ENCODE measurements at regions not wholly inside any gene's neighbourhood (a gene's known extent, or its start where the extent isn't known, plus 50 kb on each side); places are given as distances from the start of the nearest gene placed in this dataset.

GRCh38 chr13:40376867-40377535, 289.4 kb downstream of the FOXO1 start:
- DNase-seq, result no peak

DNA sequence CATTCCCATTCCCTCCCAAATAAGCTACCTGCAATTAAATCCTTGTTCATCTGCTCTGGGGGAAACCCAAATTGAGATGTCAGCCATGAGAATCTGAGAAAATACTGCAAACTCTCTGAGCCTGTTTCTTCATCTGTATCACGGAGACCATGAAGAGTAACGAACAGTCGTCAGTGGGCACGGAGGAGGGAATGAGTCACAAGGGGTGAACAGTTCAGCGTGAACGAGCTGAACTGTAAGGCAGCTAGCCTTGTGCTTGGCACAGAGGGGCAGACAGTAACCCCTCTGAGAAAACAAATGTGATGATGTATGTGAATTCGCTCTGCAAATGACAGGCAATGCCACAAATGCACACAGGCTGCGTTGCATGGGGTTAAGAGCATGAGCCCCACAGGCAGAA, 288.7 kb downstream of the FOXO1 start:
- DNase-seq, result no peak

DNA sequence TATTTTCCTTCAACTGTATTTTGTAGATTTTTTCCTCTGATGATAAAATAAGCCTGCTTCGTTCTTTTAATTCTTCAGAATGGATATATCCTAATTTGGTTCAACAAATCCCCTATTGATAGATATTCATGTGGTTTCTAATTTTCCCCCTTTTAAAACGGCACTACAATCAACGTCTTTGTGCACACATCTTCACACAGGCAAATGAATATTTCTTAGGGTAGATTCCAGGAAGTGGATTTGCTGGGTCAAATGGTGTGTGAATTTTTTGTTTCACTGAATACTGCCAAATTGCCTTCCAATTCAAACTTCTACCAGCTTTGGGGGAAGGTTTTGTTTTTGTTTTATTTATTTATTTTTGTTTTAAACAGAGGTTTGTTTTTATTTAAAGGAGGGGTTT, 287.2 kb downstream of the FOXO1 start:
- DNase-seq, result no peak

DNA sequence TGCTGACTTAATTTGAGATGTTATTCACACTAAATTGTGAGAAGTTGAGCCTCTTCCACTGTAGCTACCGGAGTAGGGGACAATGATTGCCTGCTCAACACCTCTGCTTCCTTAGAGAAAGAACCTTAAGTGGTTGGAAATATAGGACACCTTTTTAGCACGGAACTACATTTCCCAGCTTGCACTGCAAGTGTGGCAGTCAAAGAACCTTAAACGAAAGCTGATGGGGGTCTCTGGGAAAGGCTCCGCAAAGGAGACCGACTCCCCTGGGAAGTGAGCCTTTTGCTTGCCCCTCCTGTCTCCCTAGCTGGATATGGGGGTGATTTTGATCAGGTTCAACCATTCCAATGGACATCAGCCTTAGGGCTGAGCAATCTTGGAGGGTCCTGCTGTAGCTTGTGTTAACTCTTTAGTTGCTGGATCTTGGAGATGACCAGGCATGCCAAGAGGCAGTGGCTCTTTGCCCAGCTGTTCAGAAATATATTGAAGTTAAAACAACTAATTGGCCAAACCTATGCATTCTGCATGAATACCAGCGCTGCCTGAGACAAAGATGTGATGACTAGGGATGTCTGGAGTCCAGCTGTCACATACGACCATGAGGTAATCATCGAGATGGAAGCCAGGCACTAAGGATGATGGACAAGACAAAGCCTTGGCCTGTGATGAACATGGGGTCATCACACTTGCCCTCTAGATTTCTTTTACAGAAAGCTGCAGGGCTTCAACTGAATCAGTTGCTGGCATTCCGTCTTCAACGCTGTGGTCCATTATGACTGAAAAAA, 286.5 kb downstream of the FOXO1 start:
- DNase-seq, result no peak

- DNase-seq, result no peak
Observed at GRCh38 chr13:40381935-40382764, 284.3 kb downstream of the FOXO1 start.

GRCh38 chr13:40383132-40383531, 283.3 kb downstream of the FOXO1 start:
- no peak for DNase-seq

GRCh38 chr13:40383885-40384284, 282.6 kb downstream of the FOXO1 start:
- DNase-seq, result no peak

DNA sequence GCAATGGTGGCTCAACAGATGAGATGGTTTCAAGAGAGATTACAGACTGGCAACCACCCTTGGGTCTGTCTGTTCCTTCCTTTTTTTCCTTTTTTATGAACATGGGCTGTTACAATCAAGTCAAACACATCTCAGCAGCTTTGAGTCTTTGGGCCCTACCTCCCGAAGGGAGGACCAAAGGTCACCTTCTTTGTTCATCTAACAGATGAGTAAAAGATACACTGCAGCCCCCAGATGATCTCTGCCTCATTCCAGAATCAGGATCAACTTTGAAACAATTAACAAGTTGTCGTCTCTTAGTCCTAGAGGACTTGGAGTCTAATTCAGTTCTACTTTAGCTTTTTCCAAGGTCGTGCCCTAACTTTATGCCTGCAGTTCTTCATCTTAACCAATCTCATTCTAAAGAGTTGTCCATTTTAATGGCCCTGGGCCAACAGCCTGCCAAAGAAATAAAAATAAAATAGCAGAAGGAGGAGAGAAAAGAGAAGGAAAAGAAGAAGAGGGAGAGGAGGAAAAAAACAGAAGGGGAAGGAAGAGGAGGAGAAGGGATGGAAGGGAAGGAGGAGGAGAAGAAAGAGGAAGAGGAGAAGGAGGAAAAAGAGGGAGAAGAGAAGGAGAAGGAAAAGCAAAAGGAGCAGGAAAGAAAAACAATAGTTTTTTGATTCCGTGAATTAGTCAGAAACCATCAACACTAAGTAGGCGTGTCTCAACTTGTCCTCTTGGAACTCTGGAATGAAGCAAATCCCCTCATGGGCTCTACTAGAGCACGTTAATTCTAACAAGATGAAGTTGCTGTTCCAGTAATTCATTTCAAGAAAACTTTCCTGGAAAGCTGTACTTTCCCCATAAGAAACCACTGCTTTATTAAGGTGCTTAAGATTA, 281.2 kb downstream of the FOXO1 start:
- no peak for DNase-seq

DNA sequence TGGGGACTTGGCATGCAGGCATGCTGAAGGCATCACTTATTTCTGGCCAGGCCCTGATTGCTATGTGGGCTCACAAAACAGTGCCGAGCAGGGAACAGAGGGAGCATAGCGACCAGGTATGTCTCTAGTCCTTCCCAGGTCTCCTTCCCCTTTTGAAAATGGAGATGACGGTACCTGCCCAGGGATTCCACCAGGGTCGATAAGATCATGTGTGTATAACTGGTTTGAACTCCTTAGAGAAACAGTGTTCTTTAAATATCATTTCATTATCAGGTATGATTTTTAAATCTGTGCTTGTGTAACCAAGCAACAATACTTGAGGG, 280.6 kb downstream of the FOXO1 start:
- DNase-seq, result no peak

DNA sequence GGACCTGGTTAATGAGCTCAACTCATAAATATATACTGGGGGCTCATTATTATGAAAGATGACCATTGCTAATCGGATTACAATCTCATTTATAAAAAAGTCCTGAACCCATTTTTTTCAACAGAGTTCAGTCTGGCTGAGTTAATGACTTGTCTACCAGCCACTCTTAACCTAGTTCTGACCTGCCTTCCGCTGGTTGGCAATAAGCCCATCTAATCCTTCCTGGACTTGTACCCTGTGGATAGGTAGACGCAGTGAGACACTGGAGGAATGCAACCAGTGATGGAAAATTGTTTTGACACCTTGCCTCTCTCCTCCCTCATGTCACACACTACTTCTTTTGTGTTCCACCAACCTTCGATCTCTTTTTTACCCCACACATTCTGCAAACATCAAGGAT, 279.9 kb downstream of the FOXO1 start:
- DNase-seq, result no peak

DNA sequence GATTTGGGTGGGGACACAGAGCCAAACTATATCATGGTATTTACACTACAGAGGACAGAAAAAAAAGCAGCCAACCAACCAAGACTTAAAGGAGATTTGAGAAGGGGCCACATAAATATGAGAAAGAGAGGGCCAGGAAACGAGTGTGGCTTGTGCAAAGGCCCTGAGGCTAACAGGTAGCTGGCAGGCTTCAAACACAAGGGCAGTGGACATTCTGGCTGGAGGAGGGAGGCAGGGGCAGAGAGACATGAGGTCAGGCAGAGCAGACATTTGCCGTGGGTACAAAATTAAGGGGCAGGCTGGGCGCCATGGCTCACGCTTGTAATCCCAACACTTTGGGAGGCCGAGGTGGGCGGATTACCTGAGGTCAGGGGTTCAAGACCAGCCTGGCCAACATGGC, 278.7 kb downstream of the FOXO1 start:
- DNase-seq, result no peak

DNA sequence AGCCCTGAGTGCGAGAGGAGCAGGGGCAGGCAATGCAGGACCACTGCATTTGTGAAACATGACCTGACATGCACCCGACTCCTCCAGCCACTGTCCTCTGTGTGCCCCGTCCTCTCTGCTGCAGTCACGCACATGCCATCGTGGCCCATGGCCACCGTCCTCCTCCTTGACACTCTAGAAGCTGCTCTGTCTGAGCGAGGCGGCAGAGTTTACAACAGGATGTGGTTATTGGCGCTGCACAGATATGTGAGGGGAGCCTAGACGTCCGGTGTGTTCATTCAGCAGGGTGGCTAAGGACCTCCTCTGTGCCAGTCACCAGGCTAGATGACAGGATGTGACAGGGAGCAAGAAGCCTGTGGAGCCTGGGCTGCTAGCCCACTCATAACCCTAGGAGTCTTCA, 277.8 kb downstream of the FOXO1 start:
- peak; percentile 94 for DNase-seq

- peak; percentile 62 for DNase-seq
Observed at GRCh38 chr13:40389081-40389641, 277.3 kb downstream of the FOXO1 start.

- DNase-seq, result no peak
Observed at GRCh38 chr13:40390401-40390916, 276.0 kb downstream of the FOXO1 start.

- no peak for DNase-seq
Observed at GRCh38 chr13:40391788-40392187, 274.7 kb downstream of the FOXO1 start.

DNA sequence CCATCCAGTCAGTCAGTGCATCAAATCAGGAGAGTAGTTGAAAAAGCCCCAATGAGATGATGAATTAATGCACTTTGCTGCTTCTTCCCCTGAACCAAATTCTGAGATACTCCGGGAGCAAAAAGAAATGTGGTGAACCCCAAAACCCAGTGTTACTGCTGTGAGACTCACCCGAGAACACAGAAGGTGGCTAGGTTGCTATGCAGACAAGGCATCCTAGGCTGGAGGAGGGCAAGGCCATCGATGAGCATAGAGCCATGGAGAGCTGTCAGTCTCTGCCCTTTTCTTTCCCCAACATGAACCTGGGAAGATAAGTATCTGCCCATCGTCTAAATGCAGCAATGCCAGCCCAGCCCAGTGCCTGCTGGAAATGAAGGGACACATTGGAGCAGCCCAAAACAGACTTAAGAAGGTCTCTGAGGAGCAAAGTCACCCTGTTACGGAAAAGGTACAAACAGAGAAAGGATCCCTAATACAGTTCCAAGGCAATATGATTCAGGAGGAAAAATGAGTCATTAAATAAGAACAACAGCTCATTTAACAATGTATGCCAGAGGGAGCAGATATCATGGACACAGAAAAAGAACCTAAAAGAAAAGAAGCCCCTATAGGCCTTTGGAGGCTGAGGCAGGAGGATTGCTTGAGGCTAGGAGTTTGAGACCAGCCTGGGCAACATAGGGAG, 272.0 kb downstream of the FOXO1 start:
- no peak for DNase-seq

- no peak for DNase-seq
Observed at GRCh38 chr13:40398065-40398464, 268.4 kb downstream of the FOXO1 start.

DNA sequence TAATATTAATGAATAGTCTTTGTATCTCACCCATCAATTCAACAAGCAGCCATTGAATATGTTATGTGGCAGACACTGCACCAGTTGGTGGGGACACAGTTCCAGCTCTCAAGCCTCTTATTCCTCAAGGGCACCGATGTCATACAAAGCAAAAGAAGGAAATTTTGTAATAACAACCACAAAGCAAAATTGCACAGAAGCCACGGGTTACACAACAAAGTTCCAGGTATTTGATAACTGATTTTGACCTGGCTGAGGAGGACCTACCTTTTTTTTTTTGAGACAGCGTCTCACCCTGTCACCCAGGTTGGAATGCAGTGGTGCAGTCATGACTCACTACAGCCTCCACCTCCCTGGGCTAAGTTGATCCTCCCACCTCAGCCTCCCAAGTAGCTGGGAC, 266.7 kb downstream of the FOXO1 start:
- no peak for DNase-seq

DNA sequence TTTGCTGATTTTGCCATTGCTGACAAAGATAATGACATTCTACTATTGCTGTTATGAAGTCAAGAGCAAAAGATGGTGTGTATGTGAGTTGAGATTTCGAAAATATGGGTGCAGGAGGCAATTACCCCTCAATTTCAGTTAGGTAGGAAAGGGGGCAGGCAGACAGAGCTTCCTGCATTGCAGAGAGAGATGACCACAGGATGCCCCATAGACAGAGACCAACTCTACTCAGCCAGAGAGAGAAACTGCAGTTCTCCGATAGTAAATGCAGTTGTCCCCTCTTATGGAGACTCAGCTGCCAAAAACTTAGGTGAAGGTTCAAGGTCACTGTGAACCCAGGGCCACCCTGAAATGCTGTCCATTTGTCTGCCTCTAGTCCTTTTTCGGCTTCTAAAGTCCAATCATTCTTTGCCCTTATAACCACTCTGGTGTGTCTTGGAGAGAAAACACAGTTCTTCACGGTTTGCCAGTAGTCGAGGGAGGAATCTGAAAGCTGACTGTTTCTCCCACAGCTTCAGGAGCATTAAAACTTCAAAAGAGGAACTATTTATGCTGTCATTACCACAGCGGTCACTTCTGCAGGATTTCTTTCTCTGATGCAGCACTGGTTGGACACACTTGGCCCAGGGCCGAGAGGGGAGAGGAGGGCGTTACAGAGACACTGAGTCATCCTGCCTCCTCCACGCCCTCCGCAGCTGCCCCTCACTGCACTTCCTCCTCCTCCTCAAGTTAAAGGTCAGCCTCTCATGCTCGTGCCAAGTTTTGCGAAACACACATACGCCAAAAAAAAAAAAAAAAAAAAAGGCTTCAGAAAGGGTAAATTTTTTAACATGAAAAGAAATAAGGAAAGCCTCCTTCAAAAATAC, 264.3 kb downstream of the FOXO1 start:
- DNase-seq, result no peak

DNA sequence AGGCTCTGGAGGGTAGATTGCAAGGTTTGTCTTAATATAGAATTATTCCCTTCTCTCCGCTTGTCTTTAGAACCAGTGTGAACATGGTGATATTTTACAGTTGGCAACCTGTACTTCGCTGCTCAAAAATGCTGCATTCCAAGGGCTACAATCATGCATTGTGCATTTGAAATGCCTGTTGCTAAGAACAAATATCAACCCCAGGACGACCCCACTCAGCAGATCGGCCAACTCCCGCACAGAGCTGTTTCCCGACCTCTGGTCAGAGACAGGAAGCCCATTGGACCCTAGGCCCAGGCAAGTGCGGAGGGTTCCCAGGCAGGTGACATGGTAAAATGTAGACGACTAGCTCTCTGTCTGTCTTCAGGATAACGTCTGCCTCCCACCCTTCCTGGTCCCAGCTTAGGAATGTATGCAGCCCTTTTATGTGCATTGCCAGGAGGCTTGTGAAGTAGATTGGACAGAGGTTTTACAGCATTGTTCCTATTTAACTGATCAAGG, 263.5 kb downstream of the FOXO1 start:
- no peak for DNase-seq

Measured in activated CD4-positive, alpha-beta T cell treated with anti-CD3 and anti-CD28 coated beads, Interleukin-2, Interleukin-6, amounts not matched to agents 100 ng/mL and 50 ng/mL, durations not matched to agents 16 hours and 8 hours (primary cell).